ENCODE measurements at regions not wholly inside any gene's neighbourhood (a gene's known extent, or its start where the extent isn't known, plus 50 kb on each side); places are given as distances from the start of the nearest gene placed in this dataset.

DNA sequence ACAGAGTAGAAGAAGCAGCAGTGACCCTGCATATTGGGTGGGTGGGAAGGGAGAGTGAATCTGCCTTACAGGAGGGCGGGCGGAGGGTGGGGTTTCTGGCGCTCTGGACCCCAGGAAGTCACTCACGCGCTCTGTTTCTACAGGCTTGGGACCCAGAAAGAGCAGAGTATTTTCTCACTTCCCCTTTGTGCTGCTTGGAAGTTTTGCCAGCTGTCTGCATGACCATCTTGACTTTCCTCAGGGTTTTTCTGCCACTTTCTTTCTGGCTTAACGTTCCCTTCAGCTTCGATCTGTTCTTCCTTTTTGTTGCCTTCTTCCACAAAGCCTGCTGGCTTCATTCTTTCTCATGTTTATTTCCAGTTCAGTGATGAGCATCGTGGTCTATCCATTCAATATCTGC is 383.1 kb downstream of the GALR1 start (continued):
- TF ChIP-seq, protein P1, sequence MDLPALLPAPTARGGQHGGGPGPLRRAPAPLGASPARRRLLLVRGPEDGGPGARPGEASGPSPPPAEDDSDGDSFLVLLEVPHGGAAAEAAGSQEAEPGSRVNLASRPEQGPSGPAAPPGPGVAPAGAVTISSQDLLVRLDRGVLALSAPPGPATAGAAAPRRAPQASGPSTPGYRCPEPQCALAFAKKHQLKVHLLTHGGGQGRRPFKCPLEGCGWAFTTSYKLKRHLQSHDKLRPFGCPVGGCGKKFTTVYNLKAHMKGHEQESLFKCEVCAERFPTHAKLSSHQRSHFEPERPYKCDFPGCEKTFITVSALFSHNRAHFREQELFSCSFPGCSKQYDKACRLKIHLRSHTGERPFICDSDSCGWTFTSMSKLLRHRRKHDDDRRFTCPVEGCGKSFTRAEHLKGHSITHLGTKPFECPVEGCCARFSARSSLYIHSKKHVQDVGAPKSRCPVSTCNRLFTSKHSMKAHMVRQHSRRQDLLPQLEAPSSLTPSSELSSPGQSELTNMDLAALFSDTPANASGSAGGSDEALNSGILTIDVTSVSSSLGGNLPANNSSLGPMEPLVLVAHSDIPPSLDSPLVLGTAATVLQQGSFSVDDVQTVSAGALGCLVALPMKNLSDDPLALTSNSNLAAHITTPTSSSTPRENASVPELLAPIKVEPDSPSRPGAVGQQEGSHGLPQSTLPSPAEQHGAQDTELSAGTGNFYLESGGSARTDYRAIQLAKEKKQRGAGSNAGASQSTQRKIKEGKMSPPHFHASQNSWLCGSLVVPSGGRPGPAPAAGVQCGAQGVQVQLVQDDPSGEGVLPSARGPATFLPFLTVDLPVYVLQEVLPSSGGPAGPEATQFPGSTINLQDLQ (CRISPR knock-in tag; IDR thresholded peaks at IDR 0.05), result no peak
- TF ChIP-seq ZNF17 (CRISPR knock-in tag; IDR thresholded peaks at IDR 0.05) (no peak), GTF3A (CRISPR knock-in tag; conservative IDR thresholded peaks at IDR 0.05) (no peak), ZNF180 (CRISPR knock-in tag; IDR thresholded peaks at IDR 0.05; ENCODE audit: borderline replicate concordance, low read depth) (no peak), ZFYVE20 (CRISPR knock-in tag; IDR thresholded peaks at IDR 0.05; ENCODE audit: borderline replicate concordance, low read depth) (no peak)

DNA sequence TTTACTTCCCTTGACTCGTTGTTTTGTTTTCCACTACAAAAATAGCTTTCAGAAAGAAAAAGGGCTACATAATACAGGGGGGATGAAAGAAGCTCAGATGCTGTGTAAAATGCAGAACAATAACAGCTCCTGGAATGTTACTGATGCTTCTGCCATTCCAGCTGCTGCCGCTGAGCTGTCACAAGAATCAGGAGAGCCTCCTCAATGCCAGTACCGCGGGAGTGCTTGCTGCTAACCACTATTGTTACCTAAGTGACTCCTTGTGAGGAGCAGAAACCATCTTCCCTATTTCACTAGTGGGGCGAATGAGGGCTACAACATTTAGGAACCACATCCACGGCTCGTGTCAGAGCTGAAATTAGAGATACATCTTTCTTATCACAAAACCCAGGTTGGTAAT is 384.8 kb downstream of the GALR1 start:
- CTCF ChIA-PET (ENCODE audit: low intra/inter-chr PET ratio, low total read pairs), result no interaction called here
- ATAC-seq, result no peak
- 2% methylated on average over 7 of the region's 7 CpGs for WGBS (ENCODE audit: low lambda C conversion rate)

More for the DNA sequence above, 384.8 kb downstream of the GALR1 start:
- Histone ChIP-seq H2AFZ (ENCODE audit: low read length) (no peak overlapping the region), H3K4me3 (replicated peaks in 1 of 3; ENCODE audit: insufficient read depth in 1 of 3, low read depth in 2 of 3, low read length in 3 of 3) (no peak overlapping the region), H3K27me3 (ENCODE audit: control insufficient read depth in 1 of 2, insufficient read depth in 2 of 2, low read length in 2 of 2) (peaks cover 0 to 12% of the 10 kb centered on the region in 2 experiments; a peak in 1 of 5 replicates), H3K4me1 (ENCODE audit: insufficient read depth, low read length) (no peaks in the 10 kb centered on the region), H3K9ac (ENCODE audit: insufficient read depth, low read depth, low read length) (no peak overlapping the region), H3K79me2 (ENCODE audit: insufficient read depth, low read length) (no peaks in the 10 kb centered on the region), H3K9me3 (ENCODE audit: low read length) (no peaks in the 10 kb centered on the region), H3K36me3 (replicated peaks in 1 of 2; ENCODE audit: control insufficient read depth in 1 of 2, insufficient read depth in 2 of 2, low read length in 2 of 2) (no peaks in the 10 kb centered on the region), H3K4me2 (ENCODE audit: low read depth, low read length) (no peak overlapping the region), H4K20me1 (ENCODE audit: insufficient read depth, low read length) (no peaks in the 10 kb centered on the region), H3K27ac (ENCODE audit: extremely low read length, insufficient read depth, low read length) (no peak overlapping the region)
- no peak for TF ChIP-seq PHF5A (CRISPR knock-in tag; IDR thresholded peaks at IDR 0.05; ENCODE audit: low read depth, unreplicated experiment)
- TF ChIP-seq MZF1 (CRISPR knock-in tag; IDR thresholded peaks at IDR 0.05; ENCODE audit: borderline replicate concordance), result no peak
- no peak for TF ChIP-seq RBAK (CRISPR knock-in tag; IDR thresholded peaks at IDR 0.05)
- TF ChIP-seq SUZ12 (IDR thresholded peaks at IDR 0.05; ENCODE audit: low read depth, low read length), result no peak
- TF ChIP-seq ZSCAN21 (CRISPR knock-in tag; IDR thresholded peaks at IDR 0.05; ENCODE audit: borderline replicate concordance), result no peak
- no peak for TF ChIP-seq RXRB (CRISPR knock-in tag; IDR thresholded peaks at IDR 0.05; ENCODE audit: borderline replicate concordance)
- TF ChIP-seq SIX4 (CRISPR knock-in tag; IDR thresholded peaks at IDR 0.05), result no peak
- no peak for TF ChIP-seq ZNF3 (CRISPR knock-in tag; IDR thresholded peaks at IDR 0.05)
- TF ChIP-seq ZBTB7A (CRISPR knock-in tag; IDR thresholded peaks at IDR 0.05), result no peak
- no peak for TF ChIP-seq ZMYM4 (CRISPR knock-in tag; IDR thresholded peaks at IDR 0.05)
- no peak for TF ChIP-seq ZNF282 (IDR thresholded peaks at IDR 0.05; ENCODE audit: partially characterized antibody)
- TF ChIP-seq, protein P2, sequence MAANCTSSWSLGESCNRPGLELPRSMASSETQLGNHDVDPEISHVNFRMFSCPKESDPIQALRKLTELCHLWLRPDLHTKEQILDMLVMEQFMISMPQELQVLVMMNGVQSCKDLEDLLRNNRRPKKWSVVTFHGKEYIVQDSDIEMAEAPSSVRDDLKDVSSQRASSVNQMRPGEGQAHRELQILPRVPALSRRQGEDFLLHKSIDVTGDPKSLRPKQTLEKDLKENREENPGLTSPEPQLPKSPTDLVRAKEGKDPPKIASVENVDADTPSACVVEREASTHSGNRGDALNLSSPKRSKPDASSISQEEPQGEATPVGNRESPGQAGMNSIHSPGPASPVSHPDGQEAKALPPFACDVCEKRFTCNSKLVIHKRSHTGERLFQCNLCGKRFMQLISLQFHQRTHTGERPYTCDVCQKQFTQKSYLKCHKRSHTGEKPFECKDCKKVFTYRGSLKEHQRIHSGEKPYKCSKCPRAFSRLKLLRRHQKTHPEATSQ (CRISPR knock-in tag; IDR thresholded peaks at IDR 0.05; ENCODE audit: borderline replicate concordance), result no peak
- DNase-seq (ENCODE audit: low spot score) (no peak), FAIRE-seq (no peak)
- intact Hi-C loops (cut with micrococcal nuclease; ENCODE audit: unreplicated experiment) (no loop called here), in situ Hi-C loops (cut with HindIII; ENCODE audit: extremely low pct_ligation_motif_present, low pct_unique_long_range_greater_than_20kb) (no loop called here)
- no TSS peak for BruUV-seq (replicated peaks)
- POLR2A ChIA-PET, result no interaction called here

Measured in HepG2 (cell line).